GM12875 (cell line): ENCODE measurements at regions not wholly inside any gene's neighbourhood (a gene's known extent, or its start where the extent isn't known, plus 50 kb on each side); places are given as distances from the start of the nearest gene placed in this dataset.

Source experiments
- H3K4me3 ChIP-seq: one replicate; pipeline ENCODE4 v1.5.1; 2011; ENCODE audit warnings: low read depth, low read length, control low read depth
- CTCF ChIP-seq: IDR thresholded peaks from 2 replicates; pipeline ENCODE4 v1.5.1; 2011; ENCODE audit warnings: low read depth, mild to moderate bottlenecking, control low read depth, inconsistent platforms, low read length, moderate library complexity, borderline replicate concordance; ENCODE audit not compliant: insufficient read depth

DNA sequence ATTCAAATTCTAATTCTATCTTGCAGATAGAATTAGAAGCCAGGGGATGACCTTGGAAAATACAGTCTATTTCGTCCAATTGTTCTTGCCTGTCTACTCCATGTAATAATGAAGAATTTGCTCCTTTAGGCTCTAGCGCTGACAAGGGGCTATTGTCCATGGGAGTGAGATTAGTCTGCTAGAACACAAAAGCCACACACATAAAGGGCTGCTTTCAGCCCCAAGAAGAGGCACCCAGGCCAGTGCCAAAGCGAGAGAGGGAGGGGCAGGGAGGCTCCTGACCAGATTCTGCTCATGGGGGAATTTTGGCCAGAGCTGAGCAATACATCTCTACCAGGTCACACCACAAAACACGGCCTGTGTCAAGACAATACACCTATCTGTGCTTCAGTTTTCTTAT, 1306.9 kb downstream of the UQCRFS1 start:
- H3K4me3 ChIP-seq: no peak overlapping the region
- TF ChIP-seq CTCF: no peak

GRCh38 chr19:27905074-27905473, 1307.9 kb downstream of the UQCRFS1 start:
- H3K4me3 ChIP-seq: no peak overlapping the region
- TF ChIP-seq CTCF: no peak

DNA sequence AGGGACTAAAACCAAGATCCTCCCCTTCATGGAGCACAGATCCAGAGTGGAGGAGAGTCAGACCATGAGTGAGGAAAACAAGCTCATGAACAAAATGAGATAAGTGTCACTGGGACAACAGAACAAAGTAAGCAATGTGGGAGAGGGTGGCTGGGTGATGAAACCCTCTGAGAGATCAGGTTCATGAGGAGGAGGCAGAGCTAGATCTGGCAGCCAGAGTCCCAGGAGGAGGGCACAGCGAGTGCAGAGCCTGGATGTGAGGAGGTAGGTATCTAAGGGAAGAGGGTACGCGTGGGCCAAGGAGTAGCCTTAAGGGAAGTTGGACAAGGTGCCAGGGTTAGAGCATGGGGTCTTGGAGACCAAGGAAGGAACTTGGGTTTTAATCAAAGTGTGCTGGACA, 1311.9 kb downstream of the UQCRFS1 start:
- H3K4me3 ChIP-seq: no peak overlapping the region
- no peak for TF ChIP-seq CTCF

GRCh38 chr19:27896091-27896490, 1316.9 kb downstream of the UQCRFS1 start:
- no peak for TF ChIP-seq CTCF
- no peak overlapping the region for H3K4me3 ChIP-seq

DNA sequence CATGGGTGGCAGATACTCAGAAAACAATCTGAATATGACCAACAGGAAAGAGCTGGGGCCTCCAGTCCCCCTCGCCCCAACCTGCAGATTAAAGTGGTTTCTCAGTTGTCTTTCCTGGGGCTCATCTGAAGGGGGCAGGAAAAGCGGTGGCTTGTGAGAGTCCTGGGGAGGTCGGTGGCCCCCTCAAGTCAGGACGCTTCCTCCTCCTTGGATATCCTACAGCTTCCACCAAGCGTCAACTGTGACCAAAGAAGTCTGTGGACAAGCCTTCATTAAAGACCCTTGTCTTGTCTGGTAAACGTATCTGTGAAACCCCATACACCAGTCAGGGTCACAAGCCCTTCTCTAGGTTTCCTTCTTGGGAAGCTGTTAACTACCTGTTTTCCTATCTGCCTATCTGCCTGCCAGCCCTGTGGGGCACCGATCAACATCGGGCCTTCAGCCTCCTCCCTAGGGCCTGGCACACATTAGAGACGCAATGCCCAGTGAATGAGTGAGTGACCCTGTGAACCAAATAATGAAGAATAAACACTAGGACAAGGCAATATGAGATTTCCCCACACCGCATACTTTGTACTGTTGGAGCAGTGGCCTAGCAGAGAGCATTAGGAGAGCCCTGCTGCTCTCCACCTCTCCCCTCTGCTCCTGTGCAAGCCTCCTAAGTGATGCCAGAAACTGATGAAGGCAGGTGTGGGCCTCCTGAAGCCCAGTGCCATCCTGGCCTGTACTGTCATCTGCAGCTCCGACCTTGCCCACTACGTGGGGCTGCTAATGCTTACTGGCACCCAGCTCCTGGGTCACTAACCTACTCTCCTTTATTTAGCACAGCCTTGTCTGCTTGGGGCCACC, 1317.8 kb downstream of the UQCRFS1 start:
- H3K4me3 ChIP-seq: no peak overlapping the region
- no peak for TF ChIP-seq CTCF

DNA sequence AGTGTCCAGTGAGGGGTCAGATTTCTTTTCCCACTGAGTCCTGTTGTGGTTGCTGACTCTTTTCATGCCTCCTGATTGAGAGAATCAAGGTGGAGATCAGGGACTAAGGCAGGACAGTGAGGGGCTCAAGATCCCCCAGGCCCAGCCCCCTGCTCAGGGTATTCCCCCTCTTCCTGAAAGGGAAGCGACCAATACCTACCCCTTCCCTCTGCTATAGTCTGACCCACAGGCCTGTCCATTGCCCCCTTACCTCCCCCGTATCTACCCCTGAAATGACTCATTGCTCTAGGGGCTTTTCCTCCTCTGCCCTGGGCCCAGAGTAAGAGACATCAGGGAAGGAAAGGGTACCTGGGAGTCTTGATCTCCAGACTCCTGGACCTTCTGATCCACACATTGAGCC, 1320.5 kb downstream of the UQCRFS1 start:
- no peak overlapping the region for H3K4me3 ChIP-seq
- no peak for TF ChIP-seq CTCF

GRCh38 chr19:27891411-27891810, 1321.5 kb downstream of the UQCRFS1 start:
- TF ChIP-seq CTCF: no peak
- no peak overlapping the region for H3K4me3 ChIP-seq
